IPS-NIHi11 (cell line): ENCODE measurements at regions not wholly inside any gene's neighbourhood (a gene's known extent, or its start where the extent isn't known, plus 50 kb on each side); places are given as distances from the start of the nearest gene placed in this dataset.

Experiments used
- DNase-seq: peaks from one replicate; pipeline ENCODE4 v3.0.0; 2012; ENCODE audit warnings: mixed read lengths, low spot score

GRCh38 chr12:43117226-43117930, 434.6 kb downstream of the ADAMTS20 start:
- no peak for DNase-seq

- no peak for DNase-seq
These were observed 436.4 kb downstream of the ADAMTS20 start for GRCh38 chr12:43115441-43116160.

- no peak for DNase-seq
These were observed 437.7 kb downstream of the ADAMTS20 start for GRCh38 chr12:43114316-43114715.

- no peak for DNase-seq
These were observed 438.4 kb downstream of the ADAMTS20 start for GRCh38 chr12:43113616-43114015.

- DNase-seq, result no peak
These were observed 438.9 kb downstream of the ADAMTS20 start for GRCh38 chr12:43113135-43113534.

GRCh38 chr12:43112101-43112920, 439.7 kb downstream of the ADAMTS20 start:
- DNase-seq, result no peak

GRCh38 chr12:43111608-43112007, 440.4 kb downstream of the ADAMTS20 start:
- no peak for DNase-seq

GRCh38 chr12:43109631-43110345, 442.2 kb downstream of the ADAMTS20 start:
- no peak for DNase-seq

GRCh38 chr12:43108656-43109055, 443.3 kb downstream of the ADAMTS20 start:
- no peak for DNase-seq

GRCh38 chr12:43107026-43107775, 444.8 kb downstream of the ADAMTS20 start:
- DNase-seq, result no peak

- DNase-seq, result no peak
These were observed 445.6 kb downstream of the ADAMTS20 start for GRCh38 chr12:43106355-43106754.

- no peak for DNase-seq
These were observed 446.5 kb downstream of the ADAMTS20 start for GRCh38 chr12:43105426-43105981.

- DNase-seq, result no peak
These were observed 447.5 kb downstream of the ADAMTS20 start for GRCh38 chr12:43104494-43104893.

GRCh38 chr12:43103866-43104265, 448.1 kb downstream of the ADAMTS20 start:
- DNase-seq, result no peak

GRCh38 chr12:43102546-43103264, 449.3 kb downstream of the ADAMTS20 start:
- DNase-seq, result no peak

GRCh38 chr12:43100231-43100630, 451.8 kb downstream of the ADAMTS20 start:
- no peak for DNase-seq

GRCh38 chr12:43099691-43100163, 452.3 kb downstream of the ADAMTS20 start:
- no peak for DNase-seq

- no peak for DNase-seq
These were observed 453.0 kb downstream of the ADAMTS20 start for GRCh38 chr12:43098766-43099550.

- DNase-seq, result no peak
These were observed 453.9 kb downstream of the ADAMTS20 start for GRCh38 chr12:43098071-43098470.
